Choroid plexus epithelial cell (primary cell): ENCODE measurements at regions not wholly inside any gene's neighbourhood (a gene's known extent, or its start where the extent isn't known, plus 50 kb on each side); places are given as distances from the start of the nearest gene placed in this dataset.

Experiments used
- DNase-seq: peaks from one replicate; pipeline ENCODE4 v3.0.0-alpha.2; 2010; ENCODE audit warnings: low read depth
- H3K4me3 ChIP-seq: 2 replicates; pipeline ENCODE4 v1.5.1; 2011; ENCODE audit warnings: low read depth, mild to moderate bottlenecking, control low read depth, low read length, moderate library complexity
- TF ChIP-seq, protein P1 (sequence below): conservative IDR thresholded peaks from 2 replicates; pipeline ENCODE4 v1.5.1; 2011; ENCODE audit warnings: low read depth, mild to moderate bottlenecking, control low read depth, inconsistent platforms, low read length, moderate library complexity

DNA sequence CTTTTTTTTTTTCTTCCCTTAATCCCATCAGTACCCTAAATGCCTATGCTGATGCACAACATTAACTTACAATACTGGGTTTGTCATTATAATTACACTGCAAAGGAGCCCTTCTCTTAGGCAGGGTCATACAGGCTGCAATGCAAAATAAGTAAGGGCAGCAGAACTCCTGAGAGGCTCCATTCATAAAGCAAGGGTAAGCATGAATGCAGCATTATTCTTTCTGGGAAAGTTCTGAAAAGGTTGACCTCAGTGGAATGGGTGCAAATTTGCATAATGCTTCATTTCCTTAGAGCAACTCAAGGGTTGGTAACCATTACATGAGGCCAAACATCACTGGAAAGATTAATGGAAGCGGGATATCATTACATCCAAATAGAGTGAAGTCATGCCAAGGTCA is 789.2 kb downstream of the KLHL13 start:
- DNase-seq, result no peak
- TF ChIP-seq, protein P1, sequence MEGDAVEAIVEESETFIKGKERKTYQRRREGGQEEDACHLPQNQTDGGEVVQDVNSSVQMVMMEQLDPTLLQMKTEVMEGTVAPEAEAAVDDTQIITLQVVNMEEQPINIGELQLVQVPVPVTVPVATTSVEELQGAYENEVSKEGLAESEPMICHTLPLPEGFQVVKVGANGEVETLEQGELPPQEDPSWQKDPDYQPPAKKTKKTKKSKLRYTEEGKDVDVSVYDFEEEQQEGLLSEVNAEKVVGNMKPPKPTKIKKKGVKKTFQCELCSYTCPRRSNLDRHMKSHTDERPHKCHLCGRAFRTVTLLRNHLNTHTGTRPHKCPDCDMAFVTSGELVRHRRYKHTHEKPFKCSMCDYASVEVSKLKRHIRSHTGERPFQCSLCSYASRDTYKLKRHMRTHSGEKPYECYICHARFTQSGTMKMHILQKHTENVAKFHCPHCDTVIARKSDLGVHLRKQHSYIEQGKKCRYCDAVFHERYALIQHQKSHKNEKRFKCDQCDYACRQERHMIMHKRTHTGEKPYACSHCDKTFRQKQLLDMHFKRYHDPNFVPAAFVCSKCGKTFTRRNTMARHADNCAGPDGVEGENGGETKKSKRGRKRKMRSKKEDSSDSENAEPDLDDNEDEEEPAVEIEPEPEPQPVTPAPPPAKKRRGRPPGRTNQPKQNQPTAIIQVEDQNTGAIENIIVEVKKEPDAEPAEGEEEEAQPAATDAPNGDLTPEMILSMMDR, result no peak
- H3K4me3 ChIP-seq, result no peak overlapping the region

DNA sequence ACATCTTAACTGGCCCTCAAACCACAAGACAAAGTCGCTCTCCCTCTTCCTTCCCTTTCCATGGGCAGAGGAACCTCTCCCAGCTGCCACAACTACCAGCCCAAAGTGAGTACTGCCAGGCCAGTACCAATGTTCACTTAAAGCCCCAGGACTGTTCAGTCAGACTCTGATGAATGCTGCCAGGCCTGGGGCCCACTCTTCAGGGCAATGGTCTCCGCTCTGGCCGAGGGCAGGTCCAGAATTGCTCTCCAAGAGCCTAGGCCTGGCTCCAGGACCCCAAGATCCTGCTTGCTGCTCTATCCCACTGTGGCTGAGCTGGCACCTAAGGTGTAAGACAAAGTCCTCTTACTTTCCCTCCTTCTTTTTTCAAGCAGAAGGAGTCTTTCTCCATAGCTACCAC is 790.9 kb downstream of the KLHL13 start:
- no peak overlapping the region for H3K4me3 ChIP-seq
- TF ChIP-seq, protein P1, result no peak
- no peak for DNase-seq

DNA sequence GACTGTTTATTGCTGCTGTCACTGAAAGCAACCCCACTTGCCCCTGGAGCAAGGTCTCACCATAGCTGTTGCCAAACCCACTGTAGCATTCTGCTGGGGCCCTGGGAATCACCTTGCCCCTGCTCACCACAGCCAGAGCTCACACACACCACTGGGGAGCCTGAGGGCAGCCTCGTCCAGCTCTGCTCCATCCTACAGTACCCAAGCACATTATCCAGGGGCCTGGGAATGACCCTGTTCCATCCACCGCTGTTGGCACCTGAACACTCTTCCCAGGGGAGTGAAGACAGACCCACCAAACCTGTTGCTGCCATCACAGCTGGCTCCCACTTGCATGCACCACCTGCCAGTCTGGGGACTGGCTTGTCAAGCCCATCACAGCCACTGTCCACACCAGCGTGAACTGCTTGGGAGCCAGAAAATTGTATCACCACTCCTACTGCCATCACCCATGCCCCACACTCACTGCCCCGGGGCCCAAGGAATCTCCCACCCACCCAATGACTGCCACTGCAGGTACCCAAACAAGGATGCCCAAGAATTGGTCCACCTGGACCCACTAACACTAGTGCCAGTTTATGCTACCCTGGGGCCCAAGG is 811.3 kb downstream of the KLHL13 start:
- H3K4me3 ChIP-seq, result no peak overlapping the region
- no peak for DNase-seq
- TF ChIP-seq, protein P1, result no peak

DNA sequence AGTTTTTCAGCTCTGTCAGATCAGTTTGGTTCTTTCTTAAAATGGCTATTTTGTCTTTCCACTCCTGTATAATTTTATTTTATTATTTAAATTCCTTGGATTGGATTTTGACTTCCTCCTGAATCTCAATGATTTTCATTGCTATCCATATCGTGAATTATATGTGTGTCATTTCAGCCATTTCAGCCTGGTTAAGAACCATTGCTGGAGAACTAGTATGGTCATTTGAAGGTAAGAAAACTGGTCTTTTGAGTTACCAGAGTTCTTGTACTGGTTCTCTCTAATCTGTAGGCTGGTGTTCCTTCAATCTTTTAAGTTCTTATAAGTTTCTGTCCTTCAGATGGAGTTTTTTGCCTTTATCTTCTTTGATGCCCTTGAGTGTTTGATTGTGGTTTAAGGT is 815.5 kb downstream of the KLHL13 start:
- TF ChIP-seq, protein P1, result no peak
- DNase-seq, result no peak
- H3K4me3 ChIP-seq, result no peak overlapping the region

DNA sequence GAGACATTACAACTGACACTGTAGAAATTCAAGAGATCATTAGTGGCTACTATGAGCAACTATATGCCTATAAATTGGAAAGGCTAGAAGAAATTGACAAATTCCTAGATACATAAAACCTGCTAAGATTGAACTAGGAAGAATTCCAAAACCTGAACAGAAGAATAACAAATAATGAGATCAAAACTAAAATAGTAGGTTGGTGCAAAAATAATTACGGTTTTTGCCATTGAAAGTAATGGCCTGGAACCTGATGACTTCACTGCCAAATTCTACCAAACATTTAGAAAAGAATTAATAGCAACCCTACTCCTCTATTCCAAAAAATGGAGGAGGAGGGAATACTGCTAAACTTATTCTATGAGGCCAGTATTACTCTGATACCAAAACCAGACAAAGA is 824.9 kb downstream of the KLHL13 start:
- TF ChIP-seq, protein P1, result no peak
- DNase-seq, result no peak
- no peak overlapping the region for H3K4me3 ChIP-seq

DNA sequence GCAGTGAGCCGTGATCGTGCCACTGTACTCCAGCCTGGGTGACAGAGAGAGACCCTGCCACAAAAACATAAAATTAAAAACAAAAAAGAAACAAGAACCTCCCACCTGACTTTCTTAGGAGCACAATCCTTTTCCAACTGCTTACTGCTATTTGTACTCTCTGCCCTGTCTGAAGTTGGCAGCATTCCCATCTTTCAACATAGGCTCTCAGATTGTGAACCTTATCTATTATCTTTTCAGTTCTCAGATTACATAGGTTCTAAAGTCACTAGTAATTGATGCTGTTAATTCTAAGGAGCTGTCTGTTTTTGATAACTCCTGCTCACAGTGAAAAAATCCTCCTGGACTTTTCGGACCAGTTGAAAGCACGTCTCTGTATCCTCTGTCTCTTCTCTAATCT is 812.2 kb upstream of the CT83 start:
- DNase-seq, result no peak
- no peak overlapping the region for H3K4me3 ChIP-seq
- TF ChIP-seq, protein P1, result no peak
